ENCODE measurements at regions not wholly inside any gene's neighbourhood (a gene's known extent, or its start where the extent isn't known, plus 50 kb on each side); places are given as distances from the start of the nearest gene placed in this dataset. TPM values are rescaled to one million over a fixed set of nuclear protein-coding genes. Genes with fewer than 3 reads are reported as not detected.

DNA sequence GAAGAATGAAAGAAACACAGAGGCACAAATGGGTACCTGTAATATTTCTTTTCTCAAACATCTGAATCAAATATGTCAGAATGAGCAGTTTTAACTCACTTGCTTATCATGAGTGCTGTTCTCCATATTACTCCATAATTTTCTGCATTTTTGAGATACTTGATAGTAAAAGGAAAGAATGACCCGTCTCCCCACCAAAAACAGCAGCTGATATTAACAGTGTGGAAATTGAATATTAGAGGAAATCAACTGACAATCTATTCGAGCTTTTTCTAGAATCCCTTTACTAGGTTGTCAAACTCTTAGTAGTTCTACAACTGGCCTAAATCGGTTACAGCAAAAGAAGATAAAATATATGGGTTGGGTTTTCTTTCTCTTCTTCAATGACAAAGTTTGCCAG lies 49.9 kb upstream of the HELT start:
- TF ChIP-seq, protein P1, sequence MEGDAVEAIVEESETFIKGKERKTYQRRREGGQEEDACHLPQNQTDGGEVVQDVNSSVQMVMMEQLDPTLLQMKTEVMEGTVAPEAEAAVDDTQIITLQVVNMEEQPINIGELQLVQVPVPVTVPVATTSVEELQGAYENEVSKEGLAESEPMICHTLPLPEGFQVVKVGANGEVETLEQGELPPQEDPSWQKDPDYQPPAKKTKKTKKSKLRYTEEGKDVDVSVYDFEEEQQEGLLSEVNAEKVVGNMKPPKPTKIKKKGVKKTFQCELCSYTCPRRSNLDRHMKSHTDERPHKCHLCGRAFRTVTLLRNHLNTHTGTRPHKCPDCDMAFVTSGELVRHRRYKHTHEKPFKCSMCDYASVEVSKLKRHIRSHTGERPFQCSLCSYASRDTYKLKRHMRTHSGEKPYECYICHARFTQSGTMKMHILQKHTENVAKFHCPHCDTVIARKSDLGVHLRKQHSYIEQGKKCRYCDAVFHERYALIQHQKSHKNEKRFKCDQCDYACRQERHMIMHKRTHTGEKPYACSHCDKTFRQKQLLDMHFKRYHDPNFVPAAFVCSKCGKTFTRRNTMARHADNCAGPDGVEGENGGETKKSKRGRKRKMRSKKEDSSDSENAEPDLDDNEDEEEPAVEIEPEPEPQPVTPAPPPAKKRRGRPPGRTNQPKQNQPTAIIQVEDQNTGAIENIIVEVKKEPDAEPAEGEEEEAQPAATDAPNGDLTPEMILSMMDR (IDR thresholded peaks at IDR 0.05; ENCODE audit: low read depth, low read length), result no peak
- Histone ChIP-seq H3K27ac (ENCODE audit: low read depth, low read length) (no peak overlapping the region), H3K27me3 (ENCODE audit: control insufficient read depth, insufficient read depth, low read length) (no peaks in the 10 kb centered on the region), H3K9me3 (ENCODE audit: control insufficient read depth, insufficient read depth, low read length) (peaks cover 28% of the 10 kb centered on the region), H3K4me3 (ENCODE audit: low read depth, low read length) (no peak overlapping the region)
- ChIA-PET POLR2A (no interaction called here), CTCF (interaction anchor here (0.5 kb wide), 1 partner anchor 128 kb away, joined by 3 read pairs; no protein-coding TSS in a partner anchor)
- DNase-seq (ENCODE audit: low read depth, low spot score), result no peak

Small RNA genes in the stretch of these regions (small RNA-seq; reads per million reads assigned to genes)
- gene MIR4455 (ENCODE audit: insufficient read length, low read depth), result not detected
